ENCODE measurements at regions not wholly inside any gene's neighbourhood (a gene's known extent, or its start where the extent isn't known, plus 50 kb on each side); places are given as distances from the start of the nearest gene placed in this dataset.
"Not testable (repeated sequence)": the region's sequence is repeated elsewhere in the genome, so short reads cannot be mapped to it uniquely, and the experiment has no call there.

DNA sequence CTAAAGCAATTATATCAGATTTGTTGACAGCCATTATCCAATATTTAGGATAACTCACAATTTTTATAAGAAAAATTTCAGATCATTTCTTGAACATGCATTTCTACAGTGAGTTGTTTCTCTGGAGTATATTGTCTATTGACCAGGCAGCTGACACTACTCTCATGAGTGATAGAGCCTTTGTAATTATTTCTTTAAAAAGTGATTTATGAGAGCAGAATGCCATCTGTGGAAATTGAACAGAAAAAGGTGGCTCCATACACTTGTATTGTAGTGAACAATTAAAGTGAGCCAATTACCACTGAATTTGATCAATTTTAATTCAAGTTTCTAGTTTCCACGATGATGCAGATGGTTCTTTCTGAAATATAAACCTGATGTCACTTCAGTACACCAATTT, 855.4 kb downstream of the TAF11L14 start:
- DNase-seq, result no peak

DNA sequence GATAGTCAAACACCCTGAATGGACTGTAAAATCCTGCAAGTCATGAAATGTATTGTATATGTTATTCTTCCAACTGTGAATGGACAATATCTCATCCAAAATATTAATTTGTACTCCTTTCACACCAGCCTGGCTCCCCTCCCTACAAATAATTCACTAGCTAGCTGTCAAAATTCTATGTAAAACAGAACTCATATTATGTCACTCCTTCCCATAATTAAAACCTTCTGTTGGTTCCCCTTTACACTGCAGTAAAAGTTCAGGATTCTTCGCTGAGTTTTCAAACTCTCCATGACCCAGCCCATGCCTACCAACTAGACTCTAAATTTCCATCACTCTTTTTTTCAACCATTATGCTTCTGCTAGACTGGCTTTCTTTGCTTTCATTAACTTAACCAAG, 857.1 kb downstream of the TAF11L14 start:
- DNase-seq, result no peak

DNA sequence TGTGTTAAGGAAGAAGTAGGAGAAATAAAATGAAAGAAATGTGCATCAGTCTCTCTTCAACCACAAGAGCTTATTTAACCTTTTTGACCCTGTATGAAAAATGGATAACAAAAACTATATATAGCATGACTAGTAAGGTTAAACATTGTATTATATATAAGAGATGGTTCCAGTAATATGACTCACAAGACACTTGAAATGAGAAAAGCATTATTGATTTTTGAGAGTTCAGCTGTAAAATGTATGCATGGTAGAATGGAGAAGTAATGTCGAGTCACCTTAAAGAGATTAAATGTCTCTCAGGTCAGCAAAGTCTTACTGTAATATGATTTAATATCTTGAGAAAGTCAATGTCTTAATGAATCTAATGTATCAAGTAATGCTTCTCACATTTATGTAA, 860.9 kb downstream of the TAF11L14 start:
- DNase-seq, result no peak

DNA sequence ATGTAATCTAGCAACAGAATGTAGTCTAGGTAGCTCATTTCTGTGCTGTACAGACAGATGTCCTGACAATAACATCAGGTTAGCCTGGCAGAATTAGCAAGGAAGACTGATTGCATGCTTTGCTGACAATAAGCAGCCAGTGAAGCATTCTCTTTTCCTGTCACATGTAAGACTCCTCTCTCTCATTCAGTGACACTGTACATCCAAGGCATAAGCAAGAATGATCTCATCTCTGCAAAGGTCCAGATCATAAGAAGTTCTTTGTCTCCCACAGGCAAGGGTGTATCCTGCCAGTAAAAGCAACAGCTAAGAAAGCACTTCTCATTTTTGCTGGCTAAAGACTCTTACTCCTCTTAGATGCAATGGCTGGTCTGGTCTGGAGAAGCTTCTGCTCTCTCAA, 861.8 kb downstream of the TAF11L14 start:
- no peak for DNase-seq

DNA sequence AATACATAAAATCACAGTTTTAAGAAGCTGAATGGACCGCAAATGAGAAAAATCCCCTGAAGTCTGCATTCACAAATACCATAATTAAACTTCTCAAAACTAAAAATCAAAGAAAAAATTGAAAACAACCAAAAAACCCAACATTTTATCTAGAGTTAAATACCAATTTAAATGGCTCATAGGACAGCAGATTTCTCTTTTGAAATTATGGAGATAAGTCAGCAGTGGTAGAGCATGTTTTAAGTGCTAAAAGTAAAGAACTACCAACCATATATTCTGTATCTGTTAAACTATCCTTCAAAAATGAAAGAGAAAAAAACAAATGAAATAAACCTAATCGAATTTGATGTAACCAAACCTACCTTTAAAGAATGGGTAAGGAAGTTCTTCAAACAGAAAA, 862.8 kb downstream of the TAF11L14 start:
- peak; percentile 17 for DNase-seq

DNA sequence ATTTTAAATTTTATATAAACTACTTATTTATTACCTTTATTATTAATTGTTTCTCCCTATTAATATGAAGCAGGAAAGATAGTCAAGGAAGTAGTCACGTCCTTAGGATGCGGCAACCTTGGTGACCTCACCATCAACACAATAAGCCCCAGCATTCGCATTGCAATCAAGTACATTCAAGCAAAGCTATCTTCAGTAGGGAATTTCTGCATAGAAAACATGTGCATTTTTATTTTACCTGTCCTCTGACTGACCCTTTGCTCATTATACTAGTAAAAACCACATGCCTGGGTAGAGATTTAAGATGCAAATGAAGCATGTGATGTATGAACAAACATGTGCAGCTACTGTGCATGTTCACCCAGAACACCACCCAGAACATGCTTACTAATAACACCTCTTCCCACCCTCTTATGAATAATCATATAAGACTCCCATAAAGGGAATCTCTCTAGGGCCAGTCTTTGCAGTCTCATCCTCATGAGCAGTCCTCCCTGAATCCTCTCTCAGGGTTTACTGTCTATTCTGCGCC, 869.6 kb downstream of the TAF11L14 start:
- no peak for DNase-seq

DNA sequence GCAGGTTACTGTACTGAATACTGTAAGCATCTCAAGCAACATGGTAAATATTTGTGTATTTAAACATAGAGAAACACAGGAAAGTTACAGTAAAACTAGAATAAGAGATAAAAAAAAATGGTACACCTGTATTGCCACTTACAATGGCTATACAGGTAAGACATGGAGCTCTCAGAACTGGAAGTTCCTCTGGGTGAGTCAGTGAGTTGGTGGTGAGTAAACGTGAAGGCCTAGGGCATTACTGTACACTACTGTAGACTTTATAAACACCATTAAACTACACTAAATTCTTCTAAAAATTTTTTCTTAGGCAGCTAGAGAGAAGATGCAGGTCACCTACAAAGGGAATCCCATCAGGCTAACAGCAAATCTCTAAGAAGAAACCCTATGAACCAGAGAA, 872.9 kb downstream of the TAF11L14 start:
- DNase-seq, result no peak

DNA sequence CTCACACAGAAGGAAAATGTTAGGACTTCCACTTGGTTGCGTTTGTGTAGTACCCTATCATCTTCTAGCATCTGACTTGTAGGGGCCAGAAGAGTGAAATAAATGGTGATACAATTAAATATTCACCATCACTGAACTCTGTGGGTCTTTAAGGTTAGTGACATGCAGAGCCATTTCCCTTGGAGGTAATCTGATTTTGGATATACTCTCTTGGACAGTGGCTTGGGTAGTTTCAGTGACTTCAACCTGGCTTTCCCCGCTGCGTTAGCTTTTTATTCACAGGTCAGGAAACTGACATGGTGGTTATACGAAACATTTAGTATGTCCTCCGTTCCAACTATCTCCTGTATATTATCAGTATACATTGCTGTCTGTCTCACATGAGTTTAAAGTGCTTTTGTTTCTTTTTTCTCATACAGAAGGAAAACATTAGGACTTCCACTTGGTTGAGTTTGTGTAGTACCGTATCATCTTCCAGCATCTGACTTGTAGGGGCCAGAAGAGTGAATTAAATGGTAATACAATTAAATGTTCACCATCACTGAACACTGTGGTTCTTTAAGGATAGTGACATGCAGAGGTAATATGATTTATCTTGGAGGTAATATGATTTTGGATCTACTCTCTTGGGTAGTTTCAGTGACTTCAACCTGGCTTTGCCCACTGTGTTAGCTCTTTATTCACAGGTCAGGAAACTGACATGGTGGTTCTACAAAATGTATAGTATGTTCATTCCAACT, 883.6 kb downstream of the TAF11L14 start:
- no peak for DNase-seq

DNA sequence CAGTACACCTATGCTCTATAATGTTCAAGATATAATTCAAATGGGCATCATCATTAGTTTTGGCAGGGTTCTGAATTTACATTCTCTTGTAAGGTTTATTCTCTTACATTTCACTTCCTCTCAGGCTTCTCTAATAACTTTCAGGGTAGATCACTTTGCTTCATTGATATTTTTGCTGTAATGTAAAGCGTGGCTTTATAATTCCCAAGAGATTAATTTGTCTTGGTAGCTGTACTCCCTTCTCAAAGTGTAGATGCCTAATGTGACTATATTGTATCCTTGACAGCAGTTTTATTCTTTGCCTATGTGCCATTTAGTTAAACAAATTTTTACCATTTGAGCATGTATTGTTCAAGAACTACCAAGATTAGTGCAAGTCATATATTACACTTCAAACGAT, 889.1 kb downstream of the TAF11L14 start:
- DNase-seq, result no peak

DNA sequence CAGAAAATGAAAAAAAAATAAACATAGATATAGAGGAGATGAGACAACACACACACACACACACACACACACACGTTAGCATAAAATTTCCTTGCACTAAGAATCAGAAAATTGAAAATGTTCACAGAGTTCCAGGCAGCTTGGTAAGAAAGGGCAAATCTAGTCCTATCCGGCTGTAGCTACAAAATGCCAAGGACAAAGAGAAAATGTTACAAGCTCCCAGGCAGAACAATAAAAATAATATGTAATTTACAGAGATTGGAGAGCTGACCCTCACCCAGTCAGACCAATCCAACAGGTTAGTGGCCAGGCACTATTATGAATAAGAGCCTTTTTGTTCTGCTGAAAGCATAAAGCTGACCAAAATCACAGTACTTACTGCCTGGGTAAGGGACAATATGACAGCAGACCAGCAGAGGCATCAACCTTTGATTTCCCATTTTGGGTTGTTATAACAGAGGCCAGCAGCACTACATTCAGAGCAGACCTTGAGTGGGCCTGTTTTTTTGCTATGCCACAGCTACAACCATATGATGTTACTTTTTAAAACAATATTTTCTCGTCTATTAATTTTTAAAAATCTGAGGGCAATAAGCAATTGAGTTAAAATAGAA, 892.6 kb downstream of the TAF11L14 start:
- DNase-seq, result no peak

DNA sequence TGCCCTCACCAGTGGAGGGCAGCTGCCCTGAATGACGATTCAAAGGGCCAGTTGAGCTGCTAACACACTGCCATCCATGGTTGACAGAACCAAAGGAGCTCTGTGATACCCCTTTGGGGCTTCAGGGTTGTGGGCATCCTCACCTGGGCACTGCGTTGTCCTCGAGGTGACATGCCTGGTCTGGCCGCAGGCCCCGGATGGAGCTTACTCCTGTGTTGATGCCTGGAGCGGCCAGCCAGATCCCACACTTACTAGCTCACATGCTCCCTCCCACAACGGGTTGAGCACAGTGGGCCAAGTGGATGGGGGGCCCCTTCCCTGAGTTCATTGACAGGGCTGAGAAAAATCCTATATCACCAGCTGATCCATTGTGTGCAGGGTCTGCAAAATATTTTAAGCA, 898.9 kb downstream of the TAF11L14 start:
- no peak for DNase-seq

DNA sequence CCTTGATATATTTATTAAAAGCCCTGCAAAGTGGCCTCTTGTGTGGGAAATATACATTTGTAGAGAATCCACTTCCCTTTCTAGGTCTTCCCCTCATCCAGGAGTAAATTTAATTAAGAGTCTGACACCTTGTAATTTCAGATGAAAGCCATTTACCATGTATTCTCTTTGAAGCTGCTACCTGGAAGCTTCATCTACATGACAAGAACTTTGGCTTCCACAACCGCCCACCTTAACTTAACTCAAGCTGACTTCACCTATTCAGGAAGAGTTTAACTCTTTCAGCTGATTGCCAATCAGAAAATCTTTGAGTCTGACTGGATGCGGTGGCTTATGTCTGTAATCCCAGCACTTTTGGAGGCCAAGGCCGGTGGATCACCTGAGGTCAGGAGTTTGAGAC, 899.9 kb downstream of the TAF11L14 start:
- no peak for DNase-seq

DNA sequence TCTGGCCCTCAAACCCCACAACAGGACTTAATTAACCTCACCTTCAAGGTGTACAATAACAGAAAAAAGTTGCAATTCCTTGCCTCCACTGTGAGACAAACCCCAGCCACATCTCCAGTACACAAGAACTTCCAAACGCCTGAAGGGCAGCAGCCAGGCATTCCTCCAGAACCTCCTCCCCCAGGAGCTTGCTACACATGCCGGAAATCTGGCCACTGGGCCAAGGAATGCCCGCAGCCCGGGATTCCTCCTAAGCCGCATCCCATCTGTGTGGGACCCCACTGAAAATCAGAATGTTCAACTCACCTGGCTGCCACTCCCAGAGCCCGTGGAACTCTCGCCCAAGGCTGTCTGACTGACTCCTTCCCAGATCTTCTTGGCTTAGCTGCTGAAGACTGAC, 901.5 kb downstream of the TAF11L14 start:
- DNase-seq, result not testable (repeated sequence)

DNA sequence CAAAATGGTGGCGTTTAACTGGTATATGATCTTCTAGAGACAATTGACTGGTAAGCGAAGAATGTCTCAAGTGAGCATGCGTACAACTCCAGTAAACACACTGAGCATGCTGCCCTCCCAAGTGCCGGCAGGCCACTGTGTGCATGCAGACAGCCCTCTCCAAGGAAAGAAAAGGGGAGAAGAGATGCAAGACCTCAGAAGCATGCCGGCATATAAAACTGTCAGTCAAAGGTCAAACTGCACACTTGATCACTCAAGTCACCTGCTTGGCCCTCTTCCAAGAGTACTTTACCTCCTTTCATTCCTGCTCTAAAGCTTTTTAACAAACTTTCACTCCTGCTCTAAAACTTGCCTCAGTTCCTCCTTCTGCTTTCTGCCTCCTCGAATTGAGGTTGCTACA, 910.2 kb downstream of the TAF11L14 start:
- DNase-seq, result no peak

DNA sequence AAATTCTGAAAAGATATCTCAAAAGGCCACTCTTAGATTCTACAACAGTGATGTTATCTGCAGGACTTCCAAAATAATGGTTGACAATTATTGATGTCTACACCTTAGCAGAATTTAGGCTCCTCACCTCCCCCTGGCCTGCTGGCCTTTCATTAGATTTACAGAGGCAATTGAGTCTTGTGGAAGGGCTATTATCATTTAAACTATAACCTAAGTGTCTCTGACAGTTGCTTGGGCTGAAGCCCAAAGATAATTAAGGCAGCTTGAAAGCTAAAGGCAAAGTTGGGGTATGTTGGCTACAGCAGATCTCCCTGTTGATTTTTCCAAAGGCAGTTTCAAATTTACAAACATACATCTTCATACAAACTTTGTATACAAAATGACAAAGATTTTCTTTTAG, 912.3 kb downstream of the TAF11L14 start:
- no peak for DNase-seq

DNA sequence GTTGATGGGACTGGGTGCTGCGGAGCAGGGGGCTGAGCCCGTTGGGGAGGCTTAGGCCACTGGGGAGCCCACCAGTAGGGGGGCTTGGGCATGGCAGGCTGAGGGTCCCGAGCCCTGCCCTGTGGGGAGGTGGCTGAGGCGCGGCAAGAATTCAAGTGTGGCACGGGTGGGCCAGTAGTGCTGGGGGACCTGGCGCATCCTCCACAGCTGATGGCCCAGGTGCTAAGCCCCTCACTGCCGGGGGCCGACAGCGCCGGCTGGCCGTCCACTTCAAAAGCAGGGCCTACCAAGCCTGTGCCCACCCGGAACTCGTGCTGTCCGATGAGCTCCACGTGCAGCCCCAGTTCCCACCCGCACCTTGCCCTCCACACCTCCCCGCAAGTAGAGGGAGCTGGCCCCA, 917.5 kb downstream of the TAF11L14 start:
- DNase-seq, result no peak

DNA sequence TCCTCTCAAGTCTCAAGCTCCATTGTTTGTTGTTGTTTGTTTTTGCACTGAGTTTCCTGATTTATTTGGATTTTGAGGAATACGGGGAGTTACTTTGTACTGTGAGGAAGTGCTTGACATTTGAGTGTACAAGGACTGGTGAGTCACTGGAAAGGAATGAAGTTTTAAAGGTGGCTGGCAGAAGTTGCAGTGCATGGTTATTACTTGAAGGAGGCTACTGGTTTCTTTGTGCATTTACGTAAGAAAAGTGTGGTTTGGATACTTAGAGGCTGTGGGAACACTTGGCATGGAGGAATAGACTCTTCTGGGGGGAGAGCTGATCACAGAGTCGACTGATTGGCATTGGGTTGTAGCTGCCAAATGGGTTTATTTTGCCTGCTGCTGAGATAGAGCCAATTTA, 919.0 kb downstream of the TAF11L14 start:
- DNase-seq, result no peak

DNA sequence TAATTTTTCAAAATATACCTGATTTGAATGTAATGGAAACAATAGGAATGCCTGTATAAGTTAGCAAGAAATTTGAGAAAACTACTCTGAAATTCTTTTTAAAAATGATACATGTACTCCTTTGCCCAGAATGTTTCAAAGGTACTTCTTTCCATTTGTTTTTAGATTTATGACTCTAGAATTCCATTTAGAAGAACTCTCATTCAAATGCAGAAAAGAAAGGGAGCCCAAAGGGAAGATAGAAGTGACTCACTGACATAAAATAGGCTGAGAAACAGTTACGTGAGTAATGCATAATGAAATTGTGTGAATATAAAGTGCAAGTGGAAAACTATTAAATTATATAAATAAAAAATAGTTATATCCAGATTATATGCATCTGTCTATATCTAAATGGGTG, 926.3 kb downstream of the TAF11L14 start:
- no peak for DNase-seq

DNA sequence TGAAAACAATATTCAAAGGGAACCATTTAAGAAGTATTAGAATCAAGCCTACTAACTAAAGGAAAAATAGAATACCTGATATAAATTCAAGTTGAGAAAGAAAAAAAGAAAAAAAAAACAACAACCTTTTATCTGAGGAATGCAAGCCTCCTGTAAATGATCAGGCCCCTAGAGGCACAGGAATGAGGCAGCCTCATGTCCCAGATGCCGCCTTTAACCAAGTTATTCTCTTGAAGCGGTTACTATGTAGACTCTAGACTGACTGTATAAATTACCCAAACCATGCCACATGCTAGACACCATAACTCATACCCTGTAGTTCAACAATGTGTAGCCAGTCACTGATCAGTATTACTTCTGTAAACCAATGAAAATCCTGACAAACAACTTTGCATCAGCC, 929.6 kb downstream of the TAF11L14 start:
- DNase-seq, result no peak

DNA sequence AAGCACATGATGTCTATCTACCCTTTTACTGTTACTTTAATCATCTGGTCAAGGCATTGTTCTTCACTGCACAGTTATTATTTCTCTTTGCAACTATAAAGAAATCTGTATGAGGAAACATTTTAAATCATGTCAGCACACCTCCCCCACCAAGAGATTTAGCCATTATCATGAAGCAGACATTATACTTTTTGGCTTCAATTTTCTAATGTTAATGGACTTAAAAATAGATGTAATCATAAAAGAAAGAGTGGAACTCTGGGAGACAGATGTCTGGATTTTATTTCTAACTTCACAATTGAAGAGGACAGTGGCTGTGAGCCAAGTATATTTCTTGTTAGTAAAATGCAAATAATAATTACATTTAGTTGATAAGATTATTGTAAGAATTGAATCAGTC, 932.4 kb downstream of the TAF11L14 start:
- DNase-seq, result no peak

DNA sequence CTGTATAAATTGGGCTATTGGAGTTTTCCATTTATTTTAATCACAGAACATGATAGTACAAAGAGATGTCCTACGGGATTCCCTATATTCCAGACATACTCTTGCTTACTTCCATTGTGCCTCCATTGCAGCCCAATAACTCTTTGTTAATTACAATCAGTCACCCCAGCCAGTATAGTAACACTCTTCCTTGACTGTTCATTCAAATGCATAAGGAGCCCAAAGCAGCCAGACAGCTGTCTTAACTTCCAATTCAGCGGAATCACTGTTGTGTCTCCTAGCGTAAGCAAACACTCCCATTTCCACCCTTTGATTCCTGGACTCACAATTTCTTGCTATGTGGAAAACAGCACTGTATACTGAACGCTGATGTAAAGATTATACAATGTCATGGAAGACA, 942.3 kb downstream of the TAF11L14 start:
- DNase-seq, result no peak

DNA sequence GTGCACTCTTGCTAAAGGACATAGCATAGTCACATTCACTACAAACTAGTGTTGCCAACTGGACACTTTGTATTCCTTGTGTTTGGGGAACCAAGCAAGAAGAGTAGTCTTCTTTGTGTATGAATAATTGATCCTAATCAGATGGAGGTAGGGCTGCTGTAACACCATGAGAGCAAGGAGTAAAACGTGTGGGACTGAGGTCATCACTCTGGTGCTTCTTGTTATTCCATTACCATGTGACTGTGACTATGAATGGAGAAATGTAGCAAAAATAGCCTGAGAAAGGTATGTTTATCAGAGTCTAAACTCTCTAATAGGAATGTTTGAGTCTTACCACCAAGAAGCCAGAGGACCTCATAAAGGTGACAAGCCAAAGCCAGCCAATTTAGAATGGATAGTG, 966.9 kb downstream of the TAF11L14 start:
- DNase-seq, result no peak

DNA sequence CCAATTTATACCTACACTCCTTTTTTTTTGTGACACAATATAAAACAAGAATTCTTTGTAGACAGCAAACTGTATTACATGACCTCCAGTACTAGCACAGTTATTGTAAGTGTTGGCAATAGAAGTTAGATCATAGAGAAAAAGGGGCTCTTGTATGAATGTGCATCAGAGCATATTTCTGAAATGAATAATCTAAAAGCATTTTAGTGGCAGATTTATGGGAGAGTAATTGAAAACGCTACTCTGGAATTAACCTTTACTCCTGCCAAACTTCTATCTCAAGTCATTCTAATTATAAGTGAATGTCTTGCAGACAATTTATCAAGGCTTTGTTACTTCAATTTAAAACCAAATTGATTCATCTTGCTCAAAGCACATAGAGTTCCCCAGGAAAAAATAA, 968.1 kb downstream of the TAF11L14 start:
- no peak for DNase-seq

DNA sequence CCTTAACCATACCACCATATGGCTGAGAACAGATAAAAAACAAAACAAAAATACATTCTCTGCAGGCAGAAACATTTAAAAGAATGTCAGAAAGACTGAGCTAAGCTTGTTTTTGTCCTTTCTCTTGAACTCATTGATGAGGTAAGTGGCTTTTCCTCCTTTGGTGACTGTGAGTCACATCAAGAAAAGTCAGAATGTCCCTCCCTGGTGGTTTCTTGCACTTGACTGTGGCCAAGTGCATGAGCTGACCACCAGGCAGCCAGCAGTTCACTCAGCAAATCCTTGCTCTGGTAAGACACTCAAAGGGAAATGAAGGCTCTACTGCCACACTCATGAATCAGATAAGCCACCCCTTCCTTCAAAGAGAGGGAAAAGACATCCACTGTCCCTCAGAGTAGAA, 970.9 kb downstream of the TAF11L14 start:
- DNase-seq, result no peak

DNA sequence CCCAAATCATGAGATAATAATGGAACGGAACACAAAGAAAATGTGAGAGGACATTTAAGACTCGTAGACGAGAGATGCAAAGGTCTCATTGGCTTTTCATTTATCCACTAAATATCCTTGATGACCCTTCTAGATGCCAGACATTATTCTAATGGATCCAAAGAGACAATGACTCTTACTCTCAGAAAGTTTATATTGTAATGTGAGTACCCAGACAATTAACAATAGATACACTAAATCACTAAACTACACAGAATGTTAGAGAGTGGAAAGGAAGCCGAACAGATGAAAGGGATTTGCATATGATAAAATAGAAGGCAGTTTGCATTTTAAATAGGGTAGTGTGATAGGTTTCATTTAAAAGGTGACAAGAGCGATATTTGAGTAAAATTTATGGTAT, 973.3 kb downstream of the TAF11L14 start:
- no peak for DNase-seq

Data from NCI-H1694 treated with DMSO at 0.1 percent for 48 hours (cell line).